Parathyroid adenoma (tissue), 2 donors: ENCODE measurements at regions not wholly inside any gene's neighbourhood (a gene's known extent, or its start where the extent isn't known, plus 50 kb on each side); places are given as distances from the start of the nearest gene placed in this dataset.
"Not testable (repeated sequence)": the region's sequence is repeated elsewhere in the genome, so short reads cannot be mapped to it uniquely, and the experiment has no call there.

Experiments
- H2AFZ ChIP-seq: fragments of 300-600 bp; sonication (generic); one replicate; pipeline ENCODE4 v1.7.0; 2017; ENCODE audit warnings: antibody characterized with exemption, mild to moderate bottlenecking
- H3K27ac ChIP-seq: fragments of 300-600 bp; sonication (generic); one replicate; pipeline ENCODE4 v1.7.0; 2017
- H3K27me3 ChIP-seq: fragments of 300-600 bp; sonication (generic); one replicate; pipeline ENCODE4 v1.7.0; 2017; ENCODE audit warnings: low read length; ENCODE audit not compliant: control insufficient read depth, insufficient read depth
- H3K36me3 ChIP-seq: fragments of 300-600 bp; sonication (generic); one replicate; pipeline ENCODE4 v1.7.0; 2017; ENCODE audit warnings: low read length; ENCODE audit not compliant: control insufficient read depth, insufficient read depth
- H3K4me1 ChIP-seq: fragments of 300-600 bp; sonication (generic); one replicate; pipeline ENCODE4 v1.7.0; 2017; ENCODE audit warnings: control low read depth
- H3K4me2 ChIP-seq: fragments of 300-600 bp; sonication (generic); one replicate; pipeline ENCODE4 v1.7.0; 2017; ENCODE audit warnings: low read length
- H3K4me3 ChIP-seq: fragments of 300-600 bp; sonication (generic); one replicate; pipeline ENCODE4 v1.7.0; 2017; ENCODE audit warnings: low read depth, low read length
- H3K79me2 ChIP-seq: fragments of 300-600 bp; sonication (generic); one replicate; pipeline ENCODE4 v1.7.0; 2017; ENCODE audit warnings: control low read depth
- H3K9ac ChIP-seq: fragments of 300-600 bp; sonication (generic); one replicate; pipeline ENCODE4 v1.7.0; 2017; ENCODE audit warnings: mild to moderate bottlenecking
- H3K9me3 ChIP-seq: fragments of 300-600 bp; sonication (generic); one replicate; pipeline ENCODE4 v1.7.0; 2017; ENCODE audit warnings: low read length; ENCODE audit not compliant: control insufficient read depth
- CTCF ChIP-seq: fragments of 300-600 bp; sonication (generic); IDR thresholded peaks from one replicate; pipeline ENCODE4 v1.7.0; 2017; ENCODE audit warnings: antibody characterized with exemption, mild to moderate bottlenecking
- donor health status: primary hyperparathyroidism.

DNA sequence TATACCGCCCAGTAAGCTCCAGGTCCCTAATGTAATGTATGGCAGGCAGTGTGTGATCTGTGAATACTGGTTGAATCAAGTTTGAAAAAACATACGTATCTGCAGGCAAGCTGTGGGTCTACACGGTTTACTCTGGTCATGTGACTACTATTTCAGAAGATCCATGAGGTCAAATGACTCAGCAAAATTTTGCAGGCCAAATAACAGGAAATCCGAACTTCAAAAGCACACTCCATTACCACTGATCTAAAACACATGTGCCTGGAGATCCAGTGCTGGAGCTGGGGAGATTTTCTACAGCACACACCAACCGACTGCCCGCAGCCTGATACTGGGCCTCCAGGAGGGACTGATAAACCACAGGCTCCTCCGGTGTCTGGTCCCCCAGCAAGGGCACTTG, 64.5 kb upstream of the SLC44A3 start:
- H3K9me3 ChIP-seq, result no peaks in the 10 kb centered on the region
- no peaks in the 10 kb centered on the region for H3K79me2 ChIP-seq
- no peak overlapping the region for H3K27ac ChIP-seq
- no peak overlapping the region for H3K4me2 ChIP-seq
- H3K36me3 ChIP-seq, result no peaks in the 10 kb centered on the region
- H3K4me1 ChIP-seq, result peaks cover 4% of the 10 kb centered on the region
- no peak overlapping the region for H3K9ac ChIP-seq
- H3K4me3 ChIP-seq, result no peak overlapping the region
- no peaks in the 10 kb centered on the region for H3K27me3 ChIP-seq
- peak overlapping the region; percentile 42 for H2AFZ ChIP-seq
- no peak for TF ChIP-seq CTCF

DNA sequence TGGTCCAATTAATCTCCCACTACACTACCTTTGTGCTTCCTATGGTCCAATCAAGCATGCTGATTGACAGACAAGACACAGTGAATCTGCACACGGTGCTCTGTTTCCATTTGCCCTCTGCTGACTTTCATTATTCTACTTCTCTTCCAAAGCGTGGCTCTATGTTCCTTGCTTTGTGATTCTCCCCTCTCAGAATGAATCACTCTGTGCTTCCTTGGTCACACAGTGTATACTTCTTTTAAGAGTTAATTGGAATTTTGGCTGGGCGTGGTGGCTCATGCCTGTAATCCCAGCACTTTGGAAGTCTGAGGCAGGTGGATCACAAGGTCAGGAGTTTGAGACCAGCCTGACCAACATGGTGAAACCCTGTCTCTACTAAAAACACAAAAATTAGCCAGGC, 65.1 kb upstream of the SLC44A3 start:
- H3K4me1 ChIP-seq, H3K36me3 ChIP-seq, H3K27me3 ChIP-seq, H3K9me3 ChIP-seq, H3K27ac ChIP-seq, H3K4me3 ChIP-seq, H3K79me2 ChIP-seq, H3K9ac ChIP-seq, H3K4me2 ChIP-seq: not testable (repeated sequence)
- H2AFZ ChIP-seq, result peak overlapping the region; percentile 2

GRCh38 chr1:94754570-94754969, 65.6 kb upstream of the SLC44A3 start:
- TF ChIP-seq CTCF, result no peak

DNA sequence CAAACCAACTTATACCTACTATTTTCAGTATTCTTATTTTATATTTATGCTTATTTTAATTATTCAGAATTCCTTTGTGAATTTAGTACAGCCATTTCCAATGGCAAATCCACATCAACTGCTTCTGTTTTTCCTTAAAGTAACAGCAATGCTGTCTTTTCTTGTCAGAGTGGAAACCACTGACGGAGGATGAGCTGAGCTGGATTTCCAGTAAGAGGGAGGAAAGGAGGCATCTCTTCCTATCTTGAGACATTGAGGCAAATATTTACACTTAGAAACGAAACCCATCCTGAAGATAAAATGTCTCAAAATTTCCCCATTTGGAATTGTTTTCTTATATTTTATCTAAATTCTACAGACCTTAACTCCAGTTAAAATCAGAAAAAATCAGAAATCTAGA, 66.1 kb upstream of the SLC44A3 start:
- Histone ChIP-seq H2AFZ (peak overlapping the region; percentile 20), H3K36me3 (no peaks in the 10 kb centered on the region), H3K9ac (no peak overlapping the region), H3K79me2 (no peaks in the 10 kb centered on the region), H3K9me3 (no peaks in the 10 kb centered on the region), H3K4me3 (no peak overlapping the region), H3K27me3 (no peaks in the 10 kb centered on the region), H3K4me1 (peaks cover 4% of the 10 kb centered on the region), H3K4me2 (no peak overlapping the region), H3K27ac (peak overlapping the region; percentile 24)
- TF ChIP-seq CTCF, result no peak

More at GRCh38 chr1:94754570-94754969, 65.6 kb upstream of the SLC44A3 start:
- H3K9ac ChIP-seq, result no peak overlapping the region
- no peaks in the 10 kb centered on the region for H3K27me3 ChIP-seq
- H3K4me3 ChIP-seq, result no peak overlapping the region
- peak overlapping the region; percentile 2 for H2AFZ ChIP-seq
- H3K4me2 ChIP-seq, result no peak overlapping the region
- no peaks in the 10 kb centered on the region for H3K9me3 ChIP-seq
- peaks cover 4% of the 10 kb centered on the region for H3K4me1 ChIP-seq
- no peaks in the 10 kb centered on the region for H3K36me3 ChIP-seq
- no peak overlapping the region for H3K27ac ChIP-seq
- H3K79me2 ChIP-seq, result no peaks in the 10 kb centered on the region

DNA sequence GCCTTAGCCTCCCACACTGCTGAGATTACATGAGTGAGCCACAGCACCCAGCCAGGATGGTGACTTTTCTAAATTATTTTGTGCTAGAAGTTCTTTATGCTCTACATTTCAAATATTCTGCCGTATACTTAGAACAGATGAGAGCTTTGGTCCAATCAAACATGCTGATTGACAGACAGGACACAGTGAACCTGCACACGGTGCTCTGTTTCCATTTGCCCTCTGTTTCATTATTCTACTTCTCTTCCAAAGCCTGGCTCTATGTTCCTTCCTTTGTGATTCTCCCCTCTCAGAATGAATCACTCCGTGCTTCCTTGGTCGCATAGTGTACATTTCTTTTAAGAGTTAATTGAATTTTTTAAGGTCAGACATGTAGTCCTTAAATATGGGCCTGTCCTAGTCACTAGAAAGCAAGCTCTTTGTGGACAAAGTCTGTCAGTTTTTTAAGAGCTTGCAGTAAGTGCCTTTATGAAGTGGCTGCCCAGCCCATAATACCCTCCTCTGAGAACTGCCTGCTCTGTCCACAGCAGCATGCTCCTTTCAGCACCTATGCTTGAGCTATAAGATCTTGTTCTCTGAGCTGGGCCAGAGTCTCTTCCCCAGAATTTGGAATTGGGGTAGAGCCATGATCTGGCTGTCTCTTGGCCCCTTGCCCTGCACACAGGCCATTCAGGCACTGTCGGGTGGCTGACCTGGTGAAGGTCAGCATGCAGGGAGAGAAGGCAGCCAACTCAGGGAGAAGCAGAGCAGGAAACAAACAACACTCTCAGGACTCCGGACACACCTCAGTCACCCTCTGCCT, 66.8 kb upstream of the SLC44A3 start:
- no peak for TF ChIP-seq CTCF
- H3K4me1 ChIP-seq, result peaks cover 4% of the 10 kb centered on the region
- no peak overlapping the region for H3K4me3 ChIP-seq
- H3K4me2 ChIP-seq, result no peak overlapping the region
- no peaks in the 10 kb centered on the region for H3K79me2 ChIP-seq
- H3K9ac ChIP-seq, result no peak overlapping the region
- peak overlapping the region; percentile 24 for H3K27ac ChIP-seq
- no peaks in the 10 kb centered on the region for H3K27me3 ChIP-seq
- H3K9me3 ChIP-seq, result no peaks in the 10 kb centered on the region
- H2AFZ ChIP-seq, result peak overlapping the region; percentile 70
- H3K36me3 ChIP-seq, result no peaks in the 10 kb centered on the region

GRCh38 chr1:94751483-94751882, 68.7 kb upstream of the SLC44A3 start:
- H2AFZ ChIP-seq, H3K27ac ChIP-seq, H3K4me3 ChIP-seq, H3K27me3 ChIP-seq, H3K36me3 ChIP-seq, H3K9ac ChIP-seq, H3K4me1 ChIP-seq, H3K9me3 ChIP-seq, H3K4me2 ChIP-seq, H3K79me2 ChIP-seq: not testable (repeated sequence)
